H9 (cell line): ENCODE measurements at regions not wholly inside any gene's neighbourhood (a gene's known extent, or its start where the extent isn't known, plus 50 kb on each side); places are given as distances from the start of the nearest gene placed in this dataset.

Experiments
- DNase-seq: peaks from one replicate; pipeline ENCODE4 v3.0.0-alpha.2; 2017
- H2AFZ ChIP-seq: one replicate; pipeline ENCODE4 v1.6.1; 2013; ENCODE audit warnings: mild to moderate bottlenecking, low read length, control low read depth, moderate library complexity
- H2AK5ac ChIP-seq: 2 replicates; pipeline ENCODE4 v1.6.1; 2013; ENCODE audit warnings: low read length, control low read depth, mixed read lengths; ENCODE audit not compliant: insufficient read length
- H2BK120ac ChIP-seq: one replicate; pipeline ENCODE4 v1.6.1; 2013; ENCODE audit warnings: low read depth, mild to moderate bottlenecking, low read length, control low read depth, inconsistent platforms; ENCODE audit not compliant: poor library complexity, severe bottlenecking
- H2BK12ac ChIP-seq: 2 replicates; pipeline ENCODE4 v1.6.1; 2013; ENCODE audit warnings: low read length, control low read depth, mixed read lengths, low read depth; ENCODE audit not compliant: insufficient read length
- H2BK15ac ChIP-seq: 2 replicates; pipeline ENCODE4 v1.6.1; 2013; ENCODE audit warnings: low read depth, low read length, control low read depth
- H2BK20ac ChIP-seq: one replicate; pipeline ENCODE4 v1.6.1; 2013; ENCODE audit warnings: low read depth, mild to moderate bottlenecking, low read length, control low read depth, inconsistent platforms; ENCODE audit not compliant: poor library complexity, severe bottlenecking
- H2BK5ac ChIP-seq: 2 replicates; pipeline ENCODE4 v1.6.1; 2013; ENCODE audit warnings: low read length, control low read depth, mixed read lengths; ENCODE audit not compliant: insufficient read length
- H3K14ac ChIP-seq: 2 replicates; pipeline ENCODE4 v1.6.1; 2013; ENCODE audit warnings: low read length, control low read depth; ENCODE audit not compliant: insufficient read depth
- H3K18ac ChIP-seq: 2 replicates; pipeline ENCODE4 v1.6.1; 2013; ENCODE audit warnings: low read depth, mild to moderate bottlenecking, mixed read lengths, low read length, control low read depth; ENCODE audit not compliant: insufficient read length
- H3K23ac ChIP-seq: 2 replicates; pipeline ENCODE4 v1.6.1; 2013; ENCODE audit warnings: low read length, control low read depth, mixed read lengths, low read depth; ENCODE audit not compliant: insufficient read length
- H3K23me2 ChIP-seq: 2 replicates; pipeline ENCODE4 v1.6.1; 2013; ENCODE audit warnings: low read depth, mild to moderate bottlenecking, mixed read lengths, low read length, control low read depth; ENCODE audit not compliant: insufficient read length, poor library complexity, severe bottlenecking
- H3K27ac ChIP-seq: 2 replicates; pipeline ENCODE4 v1.5.1; 2013; ENCODE audit warnings: low read length, control low read depth, mixed read lengths, low read depth; ENCODE audit not compliant: insufficient read length
- H3K27me3 ChIP-seq: 2 replicates; pipeline ENCODE4 v1.6.1; 2013; ENCODE audit warnings: low read length, control low read depth, inconsistent platforms; ENCODE audit not compliant: insufficient read depth
- H3K4ac ChIP-seq: 2 replicates; pipeline ENCODE4 v1.6.1; 2013; ENCODE audit warnings: low read depth, mild to moderate bottlenecking, control low read depth, inconsistent platforms, low read length, moderate library complexity
- H3K4me1 ChIP-seq: 2 replicates; pipeline ENCODE4 v1.6.1; 2013; ENCODE audit warnings: low read length, control low read depth, inconsistent platforms; ENCODE audit not compliant: insufficient read depth
- H3K4me2 ChIP-seq: 2 replicates; pipeline ENCODE4 v1.6.1; 2013; ENCODE audit warnings: low read length, control low read depth, mixed read lengths; ENCODE audit not compliant: insufficient read length, insufficient read depth
- H3K56ac ChIP-seq: 2 replicates; pipeline ENCODE4 v1.6.1; 2013; ENCODE audit warnings: low read depth, mild to moderate bottlenecking, mixed read lengths, low read length, control low read depth; ENCODE audit not compliant: insufficient read length
- H3K79me1 ChIP-seq: 2 replicates; pipeline ENCODE4 v1.6.1; 2013; ENCODE audit warnings: low read depth, mild to moderate bottlenecking, moderate library complexity, low read length, control low read depth, inconsistent platforms; ENCODE audit not compliant: insufficient read depth, poor library complexity, severe bottlenecking
- H3K79me2 ChIP-seq: 2 replicates; pipeline ENCODE4 v1.6.1; 2013; ENCODE audit warnings: low read length, control low read depth, inconsistent platforms; ENCODE audit not compliant: insufficient read depth
- H3K9ac ChIP-seq: 2 replicates; pipeline ENCODE4 v1.6.1; 2013; ENCODE audit warnings: low read length, control low read depth, mixed read lengths; ENCODE audit not compliant: insufficient read length; ENCODE audit errors: extremely low read depth
- H3K9me3 ChIP-seq: one replicate; pipeline ENCODE4 v1.6.1; 2013; ENCODE audit warnings: low read depth, low read length, inconsistent platforms; ENCODE audit not compliant: control insufficient read depth
- H3T11ph ChIP-seq: one replicate; pipeline ENCODE4 v1.6.1; 2013; ENCODE audit warnings: mild to moderate bottlenecking, low read length, control low read depth, inconsistent platforms
- H4K20me1 ChIP-seq: one replicate; pipeline ENCODE4 v1.6.1; 2013; ENCODE audit not compliant: control insufficient read depth, insufficient read length, insufficient read depth
- H4K5ac ChIP-seq: 2 replicates; pipeline ENCODE4 v1.6.1; 2013; ENCODE audit warnings: low read depth, mild to moderate bottlenecking, mixed read lengths, low read length, control low read depth; ENCODE audit not compliant: insufficient read length
- H4K8ac ChIP-seq: replicated peaks from 2 replicates; pipeline ENCODE4 v1.6.1; 2013; ENCODE audit warnings: low read length, control low read depth, mixed read lengths, low read depth; ENCODE audit not compliant: insufficient read length
- H4K91ac ChIP-seq: 2 replicates; pipeline ENCODE4 v1.6.1; 2013; ENCODE audit warnings: low read depth, mild to moderate bottlenecking, moderate library complexity, mixed read lengths, low read length, control low read depth; ENCODE audit not compliant: insufficient read length
- H3K27ac Mint-ChIP-seq, 3 experiments: 2 replicates in 2 of 3; 3 replicates in 1 of 3; pipeline ENCODE4 v1.8.0; 2020 to 2021; ENCODE audit warnings: mixed read lengths in 3 of 3, mild to moderate bottlenecking in 1 of 3, moderate library complexity in 1 of 3
- H3K27me3 Mint-ChIP-seq: 2 replicates; pipeline ENCODE4 v1.8.0; 2021; ENCODE audit warnings: low read depth, mild to moderate bottlenecking, moderate library complexity, mixed read lengths
- H3K36me3 Mint-ChIP-seq, 3 experiments: 2 replicates in 2 of 3; 3 replicates in 1 of 3; pipeline ENCODE4 v1.8.0; 2020 to 2021; ENCODE audit warnings: low read depth in 3 of 3, mixed read lengths in 3 of 3; ENCODE audit not compliant: insufficient read depth in 1 of 3
- H3K4me1 Mint-ChIP-seq, 2 experiments: 2 replicates each; pipeline ENCODE4 v1.8.0; 2020; ENCODE audit warnings: mixed read lengths in 2 of 2
- H3K4me3 Mint-ChIP-seq, 2 experiments: 2 replicates in 1 of 2; 3 replicates in 1 of 2; pipeline ENCODE4 v1.8.0; 2020 to 2021; ENCODE audit warnings: mild to moderate bottlenecking in 2 of 2, mixed read lengths in 2 of 2, moderate library complexity in 1 of 2
- H3K9me3 Mint-ChIP-seq, 2 experiments: 2 replicates in 1 of 2; 3 replicates in 1 of 2; pipeline ENCODE4 v1.8.0; 2020; ENCODE audit warnings: mild to moderate bottlenecking in 2 of 2, mixed read lengths in 2 of 2, moderate library complexity in 1 of 2
- WGBS: extraction: QIAGEN DNeasy Blood & Tissue Kit; methylation state at CpG from one replicate; pipeline ENCODE4 v1.1.7; 2013; ENCODE audit warnings: missing lambda C conversion rate, low lambda C conversion rate, mixed read lengths; ENCODE audit not compliant: insufficient read length; ENCODE audit errors: extremely low coverage; 5-methylcytosine and 5-hydroxymethylcytosine counted together
- TF ChIP-seq, protein P1 (sequence below): fragments of 200-600 bp; sonication (generic); conservative IDR thresholded peaks from 3 replicates; pipeline ENCODE4 v1.8.0; 2021; ENCODE audit warnings: antibody characterized with exemption, mild to moderate bottlenecking

DNA sequence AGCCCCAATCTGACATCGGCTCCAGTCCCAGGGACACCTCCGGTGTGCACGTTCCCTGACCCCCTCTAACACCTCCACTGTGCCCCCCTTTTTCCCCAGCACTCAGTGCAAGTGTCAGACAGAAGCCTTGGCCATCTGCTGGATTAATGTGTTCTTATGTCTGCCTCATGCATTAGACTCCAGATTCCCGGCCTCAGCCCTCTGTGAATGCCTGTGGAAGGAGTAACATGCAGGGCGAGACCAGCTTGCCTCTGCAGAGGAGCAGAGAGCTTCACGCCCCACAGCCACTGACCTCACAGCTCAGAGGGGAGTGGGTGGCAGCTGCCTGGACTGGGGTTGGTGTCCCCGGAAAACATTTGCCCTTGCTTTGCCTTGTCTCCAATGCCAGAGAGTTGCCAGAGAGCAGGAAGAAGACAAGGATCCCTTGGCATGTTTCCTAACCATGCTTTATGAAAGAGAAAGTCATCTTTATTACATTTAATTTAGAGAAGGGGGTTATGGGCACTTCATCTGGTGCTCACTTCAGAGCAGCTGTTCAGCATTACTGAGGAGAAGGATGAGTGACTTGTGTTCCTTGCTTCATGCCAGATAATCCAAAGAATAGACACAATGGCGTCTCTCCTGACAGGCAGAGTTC lies 91.6 kb upstream of the CXCL12 start:
- H3K4me1 Mint-ChIP-seq: no peaks in the 10 kb centered on the region; a peak in 1 of 4 replicates
- TF ChIP-seq, protein P1, sequence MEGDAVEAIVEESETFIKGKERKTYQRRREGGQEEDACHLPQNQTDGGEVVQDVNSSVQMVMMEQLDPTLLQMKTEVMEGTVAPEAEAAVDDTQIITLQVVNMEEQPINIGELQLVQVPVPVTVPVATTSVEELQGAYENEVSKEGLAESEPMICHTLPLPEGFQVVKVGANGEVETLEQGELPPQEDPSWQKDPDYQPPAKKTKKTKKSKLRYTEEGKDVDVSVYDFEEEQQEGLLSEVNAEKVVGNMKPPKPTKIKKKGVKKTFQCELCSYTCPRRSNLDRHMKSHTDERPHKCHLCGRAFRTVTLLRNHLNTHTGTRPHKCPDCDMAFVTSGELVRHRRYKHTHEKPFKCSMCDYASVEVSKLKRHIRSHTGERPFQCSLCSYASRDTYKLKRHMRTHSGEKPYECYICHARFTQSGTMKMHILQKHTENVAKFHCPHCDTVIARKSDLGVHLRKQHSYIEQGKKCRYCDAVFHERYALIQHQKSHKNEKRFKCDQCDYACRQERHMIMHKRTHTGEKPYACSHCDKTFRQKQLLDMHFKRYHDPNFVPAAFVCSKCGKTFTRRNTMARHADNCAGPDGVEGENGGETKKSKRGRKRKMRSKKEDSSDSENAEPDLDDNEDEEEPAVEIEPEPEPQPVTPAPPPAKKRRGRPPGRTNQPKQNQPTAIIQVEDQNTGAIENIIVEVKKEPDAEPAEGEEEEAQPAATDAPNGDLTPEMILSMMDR: no peak
- Histone ChIP-seq H3K4me2 (no peak overlapping the region), H3T11ph (no peak overlapping the region), H3K79me1 (no peaks in the 10 kb centered on the region), H4K20me1 (no peaks in the 10 kb centered on the region), H2BK5ac (no peak overlapping the region), H2BK12ac (no peak overlapping the region), H2BK15ac (no peak overlapping the region), H2BK20ac (no peak overlapping the region), H3K79me2 (no peaks in the 10 kb centered on the region), H3K23me2 (no peaks in the 10 kb centered on the region), H2AFZ (no peak overlapping the region), H3K27ac (no peak overlapping the region), H4K5ac (no peak overlapping the region), H2AK5ac (no peak overlapping the region), H3K18ac (no peak overlapping the region), H3K27me3 (no peaks in the 10 kb centered on the region), H4K91ac (no peak overlapping the region), H3K4ac (no peak overlapping the region), H3K9ac (no peak overlapping the region), H3K9me3 (no peaks in the 10 kb centered on the region), H2BK120ac (no peak overlapping the region), H3K14ac (no peak overlapping the region), H3K56ac (no peak overlapping the region), H3K4me1 (no peaks in the 10 kb centered on the region), H4K8ac (no peak overlapping the region), H3K23ac (no peak overlapping the region)
- no CpG with 5 or more reads among the region's 8 CpGs for WGBS
- no peaks in the 10 kb centered on the region for H3K27me3 Mint-ChIP-seq
- H3K9me3 Mint-ChIP-seq: peaks cover 0 to 2% of the 10 kb centered on the region in 2 experiments; a peak in 2 of 5 replicates
- no peaks in the 10 kb centered on the region; a peak in 1 of 7 replicates for H3K36me3 Mint-ChIP-seq
- H3K27ac Mint-ChIP-seq: no peak overlapping the region
- H3K4me3 Mint-ChIP-seq: no peak overlapping the region
- DNase-seq: no peak
